ENCODE measurements at regions not wholly inside any gene's neighbourhood (a gene's known extent, or its start where the extent isn't known, plus 50 kb on each side); places are given as distances from the start of the nearest gene placed in this dataset.

DNA sequence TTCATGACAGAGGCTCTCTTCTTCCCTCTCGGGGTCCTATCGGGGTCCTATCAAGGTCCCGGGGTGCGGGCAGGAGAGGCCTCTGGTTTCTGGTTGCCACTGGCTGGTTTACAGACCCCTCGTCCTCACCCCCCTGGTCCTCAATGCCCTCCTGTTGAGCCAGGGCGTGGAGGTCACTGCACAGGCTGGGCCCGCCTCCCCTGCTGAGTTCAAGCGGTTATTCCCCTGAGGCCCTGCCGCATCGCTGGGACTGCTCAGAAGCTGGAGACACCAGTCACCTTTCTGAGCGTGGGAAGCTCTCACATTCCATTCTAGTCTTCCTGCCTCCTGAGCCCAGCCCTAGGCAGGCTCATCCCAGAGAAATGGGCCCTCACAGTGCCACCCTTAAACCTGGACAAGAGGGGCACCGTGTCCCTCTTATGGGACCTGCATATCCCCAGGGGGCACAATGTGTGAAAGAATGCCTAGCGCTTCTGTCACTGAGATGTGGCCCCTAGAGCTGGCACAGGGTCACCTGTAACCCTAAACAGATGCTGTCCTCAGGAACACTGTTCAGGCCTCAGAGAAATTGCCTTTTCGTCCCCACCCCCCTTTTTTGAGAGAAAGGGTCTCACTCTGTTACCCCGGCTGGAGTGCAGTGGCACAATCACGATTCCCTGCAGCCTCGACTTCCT lies 177.7 kb upstream of the RGS6 start:
- ChIA-PET POLR2A (no interaction called here), CTCF (interaction anchor here (0.6 to 8.4 kb wide), 5 partner anchors 22 to 616 kb away, joined by 3 to 89 read pairs (median 6); partner anchors contain the start of gene RGS6)
- TF ChIP-seq, protein P1, sequence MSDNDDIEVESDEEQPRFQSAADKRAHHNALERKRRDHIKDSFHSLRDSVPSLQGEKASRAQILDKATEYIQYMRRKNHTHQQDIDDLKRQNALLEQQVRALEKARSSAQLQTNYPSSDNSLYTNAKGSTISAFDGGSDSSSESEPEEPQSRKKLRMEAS (CRISPR knock-in tag; IDR thresholded peaks at IDR 0.05) = no peak
- TF ChIP-seq GRHL2 (CRISPR knock-in tag; IDR thresholded peaks at IDR 0.05; ENCODE audit: insufficient replicate concordance, severe bottlenecking) = no peak
- TF ChIP-seq, protein P2, sequence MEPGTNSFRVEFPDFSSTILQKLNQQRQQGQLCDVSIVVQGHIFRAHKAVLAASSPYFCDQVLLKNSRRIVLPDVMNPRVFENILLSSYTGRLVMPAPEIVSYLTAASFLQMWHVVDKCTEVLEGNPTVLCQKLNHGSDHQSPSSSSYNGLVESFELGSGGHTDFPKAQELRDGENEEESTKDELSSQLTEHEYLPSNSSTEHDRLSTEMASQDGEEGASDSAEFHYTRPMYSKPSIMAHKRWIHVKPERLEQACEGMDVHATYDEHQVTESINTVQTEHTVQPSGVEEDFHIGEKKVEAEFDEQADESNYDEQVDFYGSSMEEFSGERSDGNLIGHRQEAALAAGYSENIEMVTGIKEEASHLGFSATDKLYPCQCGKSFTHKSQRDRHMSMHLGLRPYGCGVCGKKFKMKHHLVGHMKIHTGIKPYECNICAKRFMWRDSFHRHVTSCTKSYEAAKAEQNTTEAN (CRISPR knock-in tag; IDR thresholded peaks at IDR 0.05) = no peak
- no peaks in the 10 kb centered on the region for H3K27me3 Mint-ChIP-seq (ENCODE audit: low read depth)
- H3K27ac Mint-ChIP-seq = no peak overlapping the region; the same call in 1 of the 2 replicates
- peaks cover 26% of the 10 kb centered on the region for H3K4me1 Mint-ChIP-seq
- DNase-seq (ENCODE audit: low spot score) (peak; percentile 36), ATAC-seq (peak; percentile 23)
- no peak overlapping the region for H3K4me3 Mint-ChIP-seq
- no peaks in the 10 kb centered on the region for H3K36me3 Mint-ChIP-seq
- H3K9me3 Mint-ChIP-seq = no peaks in the 10 kb centered on the region

DNA sequence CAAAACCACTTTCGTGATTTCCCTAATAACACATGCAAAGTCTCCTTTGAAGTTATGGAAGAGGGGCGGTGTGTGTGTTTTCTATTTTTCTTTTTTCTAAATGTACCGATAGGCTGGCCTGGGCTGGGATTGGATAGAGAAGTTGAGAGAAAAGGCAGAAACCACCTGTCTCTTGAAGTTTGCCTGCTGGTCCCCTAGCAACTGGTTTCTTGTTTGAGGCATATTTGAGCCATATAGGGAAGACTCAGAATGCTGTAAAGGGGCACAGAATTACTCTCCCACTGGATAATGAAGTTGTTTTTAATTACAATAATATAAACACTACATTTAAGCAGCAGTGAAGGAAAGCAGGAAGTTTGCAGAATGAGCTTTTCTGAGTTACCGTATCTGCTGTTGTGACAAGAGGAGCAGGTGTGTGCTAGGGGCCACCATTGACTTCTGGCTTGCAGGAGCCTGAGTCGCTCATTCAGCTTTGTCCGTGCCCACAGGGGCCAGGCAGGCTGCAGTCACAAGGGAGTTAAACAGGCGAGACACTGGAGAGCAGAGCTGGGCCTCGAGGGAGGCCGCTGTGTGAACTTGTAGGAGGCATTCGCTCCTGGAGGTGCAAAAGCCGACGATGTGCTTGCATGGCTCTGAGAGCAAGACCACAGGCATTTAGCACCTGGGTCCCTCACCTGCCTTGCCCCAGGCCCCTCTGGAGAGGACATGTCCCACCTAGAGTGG lies 173.8 kb upstream of the RGS6 start:
- no peaks in the 10 kb centered on the region for H3K9me3 Mint-ChIP-seq
- CTCF ChIA-PET = interaction anchor here (0.9 to 1.3 kb wide), 2 partner anchors 22 to 97 kb away, joined by 4 to 12 read pairs; no protein-coding TSS in a partner anchor
- no peaks in the 10 kb centered on the region for H3K36me3 Mint-ChIP-seq
- DNase-seq (ENCODE audit: low spot score) (no peak), ATAC-seq (no peak)
- POLR2A ChIA-PET = no interaction called here
- peaks cover 16% of the 10 kb centered on the region for H3K4me1 Mint-ChIP-seq
- H3K4me3 Mint-ChIP-seq = no peak overlapping the region
- H3K27me3 Mint-ChIP-seq (ENCODE audit: low read depth) = no peaks in the 10 kb centered on the region
- H3K27ac Mint-ChIP-seq = no peak overlapping the region
- TF ChIP-seq, protein P2 (CRISPR knock-in tag; IDR thresholded peaks at IDR 0.05) = no peak
- TF ChIP-seq, protein P3, sequence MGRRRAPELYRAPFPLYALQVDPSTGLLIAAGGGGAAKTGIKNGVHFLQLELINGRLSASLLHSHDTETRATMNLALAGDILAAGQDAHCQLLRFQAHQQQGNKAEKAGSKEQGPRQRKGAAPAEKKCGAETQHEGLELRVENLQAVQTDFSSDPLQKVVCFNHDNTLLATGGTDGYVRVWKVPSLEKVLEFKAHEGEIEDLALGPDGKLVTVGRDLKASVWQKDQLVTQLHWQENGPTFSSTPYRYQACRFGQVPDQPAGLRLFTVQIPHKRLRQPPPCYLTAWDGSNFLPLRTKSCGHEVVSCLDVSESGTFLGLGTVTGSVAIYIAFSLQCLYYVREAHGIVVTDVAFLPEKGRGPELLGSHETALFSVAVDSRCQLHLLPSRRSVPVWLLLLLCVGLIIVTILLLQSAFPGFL (CRISPR knock-in tag; IDR thresholded peaks at IDR 0.05; ENCODE audit: borderline replicate concordance) = no peak
- TF ChIP-seq RELA (CRISPR knock-in tag; IDR thresholded peaks at IDR 0.05; ENCODE audit: borderline replicate concordance) (no peak), NFATC4 (CRISPR knock-in tag; IDR thresholded peaks at IDR 0.05) (no peak), ZNF263 (CRISPR knock-in tag; IDR thresholded peaks at IDR 0.05; ENCODE audit: low read depth) (no peak)
- TF ChIP-seq, protein P4, sequence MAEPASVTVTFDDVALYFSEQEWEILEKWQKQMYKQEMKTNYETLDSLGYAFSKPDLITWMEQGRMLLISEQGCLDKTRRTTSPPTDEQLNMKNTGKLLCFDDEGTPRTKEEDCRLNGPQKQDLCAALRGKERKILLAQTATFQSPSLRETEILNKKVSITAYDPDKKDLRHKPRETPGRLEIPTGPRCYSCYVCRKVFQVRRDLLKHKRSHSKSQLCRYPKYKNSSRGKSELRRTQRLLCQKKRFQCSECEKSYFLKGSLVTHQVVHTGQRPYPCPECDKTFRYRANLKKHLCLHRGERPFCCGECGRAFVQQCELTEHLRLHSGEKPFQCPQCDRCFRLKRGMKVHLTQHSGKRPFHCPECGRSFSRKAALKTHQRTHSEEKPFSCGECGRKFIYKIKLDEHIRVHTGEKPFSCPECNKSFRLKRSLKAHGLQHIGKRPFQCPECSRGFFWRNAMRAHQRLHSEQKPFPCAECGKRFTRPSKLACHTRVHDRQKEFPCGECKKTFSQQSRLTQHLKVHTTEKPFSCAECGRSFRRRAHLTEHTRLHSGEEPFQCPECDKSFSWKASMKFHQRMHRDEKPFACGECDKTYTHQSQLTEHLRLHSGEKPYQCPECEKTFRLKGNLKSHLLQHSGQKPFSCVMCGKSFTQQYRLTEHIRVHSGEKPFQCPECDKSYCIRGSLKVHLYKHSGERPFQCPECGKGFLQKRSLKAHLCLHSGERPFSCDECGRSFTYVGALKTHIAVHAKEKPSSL (CRISPR knock-in tag; conservative IDR thresholded peaks at IDR 0.05) = no peak
- TF ChIP-seq, protein P5, sequence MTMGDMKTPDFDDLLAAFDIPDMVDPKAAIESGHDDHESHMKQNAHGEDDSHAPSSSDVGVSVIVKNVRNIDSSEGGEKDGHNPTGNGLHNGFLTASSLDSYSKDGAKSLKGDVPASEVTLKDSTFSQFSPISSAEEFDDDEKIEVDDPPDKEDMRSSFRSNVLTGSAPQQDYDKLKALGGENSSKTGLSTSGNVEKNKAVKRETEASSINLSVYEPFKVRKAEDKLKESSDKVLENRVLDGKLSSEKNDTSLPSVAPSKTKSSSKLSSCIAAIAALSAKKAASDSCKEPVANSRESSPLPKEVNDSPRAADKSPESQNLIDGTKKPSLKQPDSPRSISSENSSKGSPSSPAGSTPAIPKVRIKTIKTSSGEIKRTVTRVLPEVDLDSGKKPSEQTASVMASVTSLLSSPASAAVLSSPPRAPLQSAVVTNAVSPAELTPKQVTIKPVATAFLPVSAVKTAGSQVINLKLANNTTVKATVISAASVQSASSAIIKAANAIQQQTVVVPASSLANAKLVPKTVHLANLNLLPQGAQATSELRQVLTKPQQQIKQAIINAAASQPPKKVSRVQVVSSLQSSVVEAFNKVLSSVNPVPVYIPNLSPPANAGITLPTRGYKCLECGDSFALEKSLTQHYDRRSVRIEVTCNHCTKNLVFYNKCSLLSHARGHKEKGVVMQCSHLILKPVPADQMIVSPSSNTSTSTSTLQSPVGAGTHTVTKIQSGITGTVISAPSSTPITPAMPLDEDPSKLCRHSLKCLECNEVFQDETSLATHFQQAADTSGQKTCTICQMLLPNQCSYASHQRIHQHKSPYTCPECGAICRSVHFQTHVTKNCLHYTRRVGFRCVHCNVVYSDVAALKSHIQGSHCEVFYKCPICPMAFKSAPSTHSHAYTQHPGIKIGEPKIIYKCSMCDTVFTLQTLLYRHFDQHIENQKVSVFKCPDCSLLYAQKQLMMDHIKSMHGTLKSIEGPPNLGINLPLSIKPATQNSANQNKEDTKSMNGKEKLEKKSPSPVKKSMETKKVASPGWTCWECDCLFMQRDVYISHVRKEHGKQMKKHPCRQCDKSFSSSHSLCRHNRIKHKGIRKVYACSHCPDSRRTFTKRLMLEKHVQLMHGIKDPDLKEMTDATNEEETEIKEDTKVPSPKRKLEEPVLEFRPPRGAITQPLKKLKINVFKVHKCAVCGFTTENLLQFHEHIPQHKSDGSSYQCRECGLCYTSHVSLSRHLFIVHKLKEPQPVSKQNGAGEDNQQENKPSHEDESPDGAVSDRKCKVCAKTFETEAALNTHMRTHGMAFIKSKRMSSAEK (CRISPR knock-in tag; IDR thresholded peaks at IDR 0.05; ENCODE audit: borderline replicate concordance) = no peak
- TF ChIP-seq, protein P6, sequence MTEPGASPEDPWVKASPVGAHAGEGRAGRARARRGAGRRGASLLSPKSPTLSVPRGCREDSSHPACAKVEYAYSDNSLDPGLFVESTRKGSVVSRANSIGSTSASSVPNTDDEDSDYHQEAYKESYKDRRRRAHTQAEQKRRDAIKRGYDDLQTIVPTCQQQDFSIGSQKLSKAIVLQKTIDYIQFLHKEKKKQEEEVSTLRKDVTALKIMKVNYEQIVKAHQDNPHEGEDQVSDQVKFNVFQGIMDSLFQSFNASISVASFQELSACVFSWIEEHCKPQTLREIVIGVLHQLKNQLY (CRISPR knock-in tag; IDR thresholded peaks at IDR 0.05) = no peak
- TF ChIP-seq, protein P7, sequence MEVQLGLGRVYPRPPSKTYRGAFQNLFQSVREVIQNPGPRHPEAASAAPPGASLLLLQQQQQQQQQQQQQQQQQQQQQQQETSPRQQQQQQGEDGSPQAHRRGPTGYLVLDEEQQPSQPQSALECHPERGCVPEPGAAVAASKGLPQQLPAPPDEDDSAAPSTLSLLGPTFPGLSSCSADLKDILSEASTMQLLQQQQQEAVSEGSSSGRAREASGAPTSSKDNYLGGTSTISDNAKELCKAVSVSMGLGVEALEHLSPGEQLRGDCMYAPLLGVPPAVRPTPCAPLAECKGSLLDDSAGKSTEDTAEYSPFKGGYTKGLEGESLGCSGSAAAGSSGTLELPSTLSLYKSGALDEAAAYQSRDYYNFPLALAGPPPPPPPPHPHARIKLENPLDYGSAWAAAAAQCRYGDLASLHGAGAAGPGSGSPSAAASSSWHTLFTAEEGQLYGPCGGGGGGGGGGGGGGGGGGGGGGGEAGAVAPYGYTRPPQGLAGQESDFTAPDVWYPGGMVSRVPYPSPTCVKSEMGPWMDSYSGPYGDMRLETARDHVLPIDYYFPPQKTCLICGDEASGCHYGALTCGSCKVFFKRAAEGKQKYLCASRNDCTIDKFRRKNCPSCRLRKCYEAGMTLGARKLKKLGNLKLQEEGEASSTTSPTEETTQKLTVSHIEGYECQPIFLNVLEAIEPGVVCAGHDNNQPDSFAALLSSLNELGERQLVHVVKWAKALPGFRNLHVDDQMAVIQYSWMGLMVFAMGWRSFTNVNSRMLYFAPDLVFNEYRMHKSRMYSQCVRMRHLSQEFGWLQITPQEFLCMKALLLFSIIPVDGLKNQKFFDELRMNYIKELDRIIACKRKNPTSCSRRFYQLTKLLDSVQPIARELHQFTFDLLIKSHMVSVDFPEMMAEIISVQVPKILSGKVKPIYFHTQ (CRISPR knock-in tag; IDR thresholded peaks at IDR 0.05) = no peak
- TF ChIP-seq, protein P8, sequence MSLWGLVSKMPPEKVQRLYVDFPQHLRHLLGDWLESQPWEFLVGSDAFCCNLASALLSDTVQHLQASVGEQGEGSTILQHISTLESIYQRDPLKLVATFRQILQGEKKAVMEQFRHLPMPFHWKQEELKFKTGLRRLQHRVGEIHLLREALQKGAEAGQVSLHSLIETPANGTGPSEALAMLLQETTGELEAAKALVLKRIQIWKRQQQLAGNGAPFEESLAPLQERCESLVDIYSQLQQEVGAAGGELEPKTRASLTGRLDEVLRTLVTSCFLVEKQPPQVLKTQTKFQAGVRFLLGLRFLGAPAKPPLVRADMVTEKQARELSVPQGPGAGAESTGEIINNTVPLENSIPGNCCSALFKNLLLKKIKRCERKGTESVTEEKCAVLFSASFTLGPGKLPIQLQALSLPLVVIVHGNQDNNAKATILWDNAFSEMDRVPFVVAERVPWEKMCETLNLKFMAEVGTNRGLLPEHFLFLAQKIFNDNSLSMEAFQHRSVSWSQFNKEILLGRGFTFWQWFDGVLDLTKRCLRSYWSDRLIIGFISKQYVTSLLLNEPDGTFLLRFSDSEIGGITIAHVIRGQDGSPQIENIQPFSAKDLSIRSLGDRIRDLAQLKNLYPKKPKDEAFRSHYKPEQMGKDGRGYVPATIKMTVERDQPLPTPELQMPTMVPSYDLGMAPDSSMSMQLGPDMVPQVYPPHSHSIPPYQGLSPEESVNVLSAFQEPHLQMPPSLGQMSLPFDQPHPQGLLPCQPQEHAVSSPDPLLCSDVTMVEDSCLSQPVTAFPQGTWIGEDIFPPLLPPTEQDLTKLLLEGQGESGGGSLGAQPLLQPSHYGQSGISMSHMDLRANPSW (CRISPR knock-in tag; conservative IDR thresholded peaks at IDR 0.05; ENCODE audit: low read depth) = no peak

Data from WTC11 (cell line).